Activated CD8-positive, alpha-beta T cell treated with anti-CD3 and anti-CD28 coated beads, Interleukin-2, amount 10 ng/mL, durations not matched to agents 7 days and 5 days (primary cell): ENCODE measurements at regions not wholly inside any gene's neighbourhood (a gene's known extent, or its start where the extent isn't known, plus 50 kb on each side); places are given as distances from the start of the nearest gene placed in this dataset.
"Not testable (repeated sequence)": the region's sequence is repeated elsewhere in the genome, so short reads cannot be mapped to it uniquely, and the experiment has no call there.

Experiments used
- ATAC-seq: fragments of 150-1000 bp; cut with Tn5 transposase; one replicate; pipeline ENCODE4 v1.10.0; 2021; ENCODE audit warnings: moderate library complexity
- CTCF ChIA-PET: fragments of 350-600 bp; sonication (Branson Sonifier 250); formaldehyde crosslinking; loops from one replicate; lab custom pipeline; 2021; ENCODE audit warnings: antibody characterized with exemption; lab: Charles Lee
- POLR2A ChIA-PET: fragments of 350-600 bp; sonication (Branson Sonifier 250); formaldehyde crosslinking; loops from one replicate; lab custom pipeline; 2021; ENCODE audit warnings: antibody characterized with exemption; lab: Charles Lee
- DNase-seq: peaks from one replicate; pipeline ENCODE4 v3.0.0-alpha.2; 2020
- H3K27ac Mint-ChIP-seq: one replicate; pipeline ENCODE4 v1.8.0; 2021; ENCODE audit warnings: mild to moderate bottlenecking, mixed read lengths
- H3K27me3 Mint-ChIP-seq: one replicate; pipeline ENCODE4 v1.8.0; 2021; ENCODE audit warnings: low read depth, mixed read lengths
- H3K36me3 Mint-ChIP-seq: one replicate; pipeline ENCODE4 v1.8.0; 2021; ENCODE audit warnings: low read depth, mixed read lengths
- H3K4me1 Mint-ChIP-seq: one replicate; pipeline ENCODE4 v1.8.0; 2021; ENCODE audit warnings: low read depth, mixed read lengths
- H3K4me3 Mint-ChIP-seq: one replicate; pipeline ENCODE4 v1.8.0; 2021; ENCODE audit warnings: mild to moderate bottlenecking, mixed read lengths
- H3K9me3 Mint-ChIP-seq: one replicate; pipeline ENCODE4 v1.8.0; 2022; ENCODE audit warnings: mixed read lengths; ENCODE audit not compliant: insufficient read depth

GRCh38 chr10:7054915-7055314 is 355.9 kb downstream of the SFMBT2 start:
- ChIA-PET CTCF (interaction anchor here (1.2 to 1.4 kb wide), 2 partner anchors 13 to 135 kb away, joined by 3 read pairs; no protein-coding TSS in a partner anchor), POLR2A (no interaction called here)
- H3K4me3 Mint-ChIP-seq: no peak overlapping the region
- peaks cover 6% of the 10 kb centered on the region for H3K36me3 Mint-ChIP-seq
- peaks cover 13% of the 10 kb centered on the region for H3K27me3 Mint-ChIP-seq
- no peak for ATAC-seq
- peaks cover 10% of the 10 kb centered on the region for H3K9me3 Mint-ChIP-seq
- no peak overlapping the region for H3K27ac Mint-ChIP-seq
- no peak for DNase-seq
- no peaks in the 10 kb centered on the region for H3K4me1 Mint-ChIP-seq

GRCh38 chr10:7053195-7053594 is 357.6 kb downstream of the SFMBT2 start:
- Mint-ChIP-seq H3K36me3 (peaks cover 9% of the 10 kb centered on the region), H3K27me3 (peaks cover 13% of the 10 kb centered on the region), H3K27ac (no peak overlapping the region), H3K9me3 (peaks cover 21% of the 10 kb centered on the region), H3K4me3 (no peak overlapping the region), H3K4me1 (no peaks in the 10 kb centered on the region)
- ChIA-PET CTCF (no interaction called here), POLR2A (no interaction called here)
- ATAC-seq: no peak
- no peak for DNase-seq

GRCh38 chr10:7050024-7050423 is 360.8 kb downstream of the SFMBT2 start:
- H3K27me3 Mint-ChIP-seq, H3K4me3 Mint-ChIP-seq, POLR2A ChIA-PET, ATAC-seq, H3K27ac Mint-ChIP-seq: not testable (repeated sequence)
- DNase-seq: peak; percentile 10
- H3K36me3 Mint-ChIP-seq: peaks cover 19% of the 10 kb centered on the region
- H3K4me1 Mint-ChIP-seq: peaks cover 24% of the 10 kb centered on the region
- H3K9me3 Mint-ChIP-seq: peaks cover 31% of the 10 kb centered on the region
- CTCF ChIA-PET: interaction anchor here (1.4 kb wide), 1 partner anchor 34 kb away, joined by 3 read pairs; no protein-coding TSS in a partner anchor

- Mint-ChIP-seq H3K4me3 (no peak overlapping the region), H3K36me3 (peaks cover 22% of the 10 kb centered on the region)
- no peak for DNase-seq
These were observed 362.8 kb downstream of the SFMBT2 start for GRCh38 chr10:7048061-7048460.

GRCh38 chr10:7046615-7047014 is 364.2 kb downstream of the SFMBT2 start:
- Mint-ChIP-seq H3K4me3 (no peak overlapping the region), H3K4me1 (peaks cover 36% of the 10 kb centered on the region), H3K27me3 (peaks cover 2% of the 10 kb centered on the region), H3K36me3 (peaks cover 22% of the 10 kb centered on the region), H3K27ac (peak overlapping the region; percentile 82), H3K9me3 (peaks cover 31% of the 10 kb centered on the region)
- ATAC-seq (peak; percentile 61), DNase-seq (no peak)
- CTCF ChIA-PET: interaction anchor here (1.1 to 2.0 kb wide), 4 partner anchors 10 to 128 kb away, joined by 4 to 5 read pairs (median 4); no protein-coding TSS in a partner anchor
- POLR2A ChIA-PET: no interaction called here

More at GRCh38 chr10:7048061-7048460, 362.8 kb downstream of the SFMBT2 start:
- no peak for ATAC-seq
- H3K27ac Mint-ChIP-seq: no peak overlapping the region
- peaks cover 31% of the 10 kb centered on the region for H3K9me3 Mint-ChIP-seq
- H3K27me3 Mint-ChIP-seq: peaks cover 2% of the 10 kb centered on the region
- ChIA-PET POLR2A (no interaction called here), CTCF (no interaction called here)
- H3K4me1 Mint-ChIP-seq: peaks cover 34% of the 10 kb centered on the region

- Mint-ChIP-seq H3K4me1 (peaks cover 36% of the 10 kb centered on the region), H3K4me3 (no peak overlapping the region), H3K27ac (peak overlapping the region; percentile 79), H3K9me3 (peaks cover 27% of the 10 kb centered on the region), H3K36me3 (peaks cover 22% of the 10 kb centered on the region), H3K27me3 (peaks cover 4% of the 10 kb centered on the region)
- ChIA-PET CTCF (interaction anchor here (1.1 to 2.0 kb wide), 4 partner anchors 9 to 128 kb away, joined by 4 to 5 read pairs (median 4); no protein-coding TSS in a partner anchor), POLR2A (no interaction called here)
- ATAC-seq: peak; percentile 76
- DNase-seq: peak; percentile 49
These were observed 364.8 kb downstream of the SFMBT2 start for GRCh38 chr10:7045891-7046599.

- no peak for ATAC-seq
- H3K27ac Mint-ChIP-seq: peak overlapping the region; percentile 3
- peaks cover 45% of the 10 kb centered on the region for H3K4me1 Mint-ChIP-seq
- H3K4me3 Mint-ChIP-seq: no peak overlapping the region
- ChIA-PET CTCF (interaction anchor here (1.3 to 1.8 kb wide), 2 partner anchors 9 to 123 kb away, joined by 3 to 6 read pairs; no protein-coding TSS in a partner anchor), POLR2A (no interaction called here)
- peaks cover 10% of the 10 kb centered on the region for H3K27me3 Mint-ChIP-seq
- DNase-seq: no peak
- peaks cover 13% of the 10 kb centered on the region for H3K36me3 Mint-ChIP-seq
- H3K9me3 Mint-ChIP-seq: peaks cover 10% of the 10 kb centered on the region
These were observed 367.7 kb downstream of the SFMBT2 start for GRCh38 chr10:7043055-7043653.

GRCh38 chr10:7042419-7043054 is 368.3 kb downstream of the SFMBT2 start:
- DNase-seq (no peak), ATAC-seq (no peak)
- H3K4me3 Mint-ChIP-seq: no peak overlapping the region
- no peak overlapping the region for H3K27ac Mint-ChIP-seq
- peaks cover 10% of the 10 kb centered on the region for H3K27me3 Mint-ChIP-seq
- peaks cover 48% of the 10 kb centered on the region for H3K4me1 Mint-ChIP-seq
- CTCF ChIA-PET: interaction anchor here (1.3 to 1.8 kb wide), 2 partner anchors 10 to 123 kb away, joined by 3 to 6 read pairs; no protein-coding TSS in a partner anchor
- H3K9me3 Mint-ChIP-seq: peaks cover 3% of the 10 kb centered on the region
- POLR2A ChIA-PET: interaction anchor here (0.6 kb wide), 1 partner anchor 366 kb away, joined by 3 read pairs; no protein-coding TSS in a partner anchor
- peaks cover 9% of the 10 kb centered on the region for H3K36me3 Mint-ChIP-seq

- Mint-ChIP-seq H3K36me3 (peaks cover 9% of the 10 kb centered on the region), H3K27ac (no peak overlapping the region), H3K9me3 (no peaks in the 10 kb centered on the region), H3K4me3 (no peak overlapping the region), H3K27me3 (peaks cover 10% of the 10 kb centered on the region), H3K4me1 (peaks cover 46% of the 10 kb centered on the region)
- POLR2A ChIA-PET: interaction anchor here (0.6 kb wide), 2 partner anchors 366 to 972 kb away, joined by 3 to 4 read pairs; no protein-coding TSS in a partner anchor
- no peak for DNase-seq
- ATAC-seq: no peak
- CTCF ChIA-PET: interaction anchor here (1.3 to 1.8 kb wide), 2 partner anchors 10 to 122 kb away, joined by 3 to 6 read pairs; no protein-coding TSS in a partner anchor
These were observed 368.8 kb downstream of the SFMBT2 start for GRCh38 chr10:7042000-7042399.

- POLR2A ChIA-PET: no interaction called here
- Mint-ChIP-seq H3K4me1 (peaks cover 47% of the 10 kb centered on the region), H3K9me3 (no peaks in the 10 kb centered on the region), H3K4me3 (no peak overlapping the region), H3K27me3 (peaks cover 10% of the 10 kb centered on the region), H3K36me3 (peaks cover 8% of the 10 kb centered on the region), H3K27ac (no peak overlapping the region)
- CTCF ChIA-PET: no interaction called here
- no peak for ATAC-seq
- no peak for DNase-seq
These were observed 370.2 kb downstream of the SFMBT2 start for GRCh38 chr10:7040681-7041080.

GRCh38 chr10:7039859-7040258 is 371.0 kb downstream of the SFMBT2 start:
- DNase-seq (no peak), ATAC-seq (no peak)
- H3K27me3 Mint-ChIP-seq: peaks cover 10% of the 10 kb centered on the region
- peaks cover 4% of the 10 kb centered on the region for H3K9me3 Mint-ChIP-seq
- peaks cover 49% of the 10 kb centered on the region for H3K4me1 Mint-ChIP-seq
- ChIA-PET POLR2A (no interaction called here), CTCF (interaction anchor here (0.7 kb wide), 1 partner anchor 113 kb away, joined by 3 read pairs; no protein-coding TSS in a partner anchor)
- no peak overlapping the region for H3K4me3 Mint-ChIP-seq
- H3K27ac Mint-ChIP-seq: no peak overlapping the region
- peaks cover 9% of the 10 kb centered on the region for H3K36me3 Mint-ChIP-seq
